COLO829 (cell line): ENCODE measurements at regions not wholly inside any gene's neighbourhood (a gene's known extent, or its start where the extent isn't known, plus 50 kb on each side); places are given as distances from the start of the nearest gene placed in this dataset.
"Not testable (repeated sequence)": the region's sequence is repeated elsewhere in the genome, so short reads cannot be mapped to it uniquely, and the experiment has no call there.

Experiments used
- DNase-seq: peaks from one replicate; pipeline ENCODE4 v3.0.0; 2012; ENCODE audit warnings: low spot score

DNA sequence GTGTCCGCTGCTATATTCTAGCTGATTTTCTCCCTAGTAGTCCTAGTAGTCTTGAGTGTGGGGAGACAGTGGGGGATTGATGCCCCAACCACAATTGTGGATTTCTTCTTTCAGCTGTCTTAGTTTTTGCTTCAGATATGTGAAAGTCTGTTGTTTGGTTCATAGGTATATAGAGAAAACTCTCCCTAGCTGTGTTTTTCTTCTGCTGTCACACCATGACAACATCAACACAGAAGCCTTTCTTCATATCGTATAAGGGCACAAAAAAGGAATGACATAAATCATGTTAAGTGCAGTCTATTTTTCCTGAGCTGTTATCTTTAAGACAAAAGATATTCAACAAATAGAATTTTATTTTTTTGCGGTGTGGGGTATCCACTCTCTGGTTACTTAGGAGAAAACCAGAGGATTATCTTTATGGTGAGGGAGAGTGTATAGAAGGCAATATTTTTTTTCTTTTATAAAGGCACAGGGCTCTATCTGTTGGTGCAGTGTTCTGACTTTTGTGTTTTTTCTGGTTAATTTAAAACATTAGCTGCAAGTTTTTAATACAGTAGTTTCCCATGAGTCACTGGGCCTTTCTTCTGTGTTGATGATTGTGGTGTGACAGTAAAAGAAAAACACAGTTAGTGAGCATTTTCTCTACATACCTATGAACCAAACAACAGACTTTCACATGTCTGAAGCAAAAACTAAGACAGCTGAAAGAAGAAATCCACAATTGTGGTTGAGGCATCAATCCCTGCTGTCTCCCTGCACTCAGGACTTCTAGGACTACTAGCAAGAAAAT is 139.3 kb upstream of the PLGLB2 start:
- DNase-seq = not testable (repeated sequence)

DNA sequence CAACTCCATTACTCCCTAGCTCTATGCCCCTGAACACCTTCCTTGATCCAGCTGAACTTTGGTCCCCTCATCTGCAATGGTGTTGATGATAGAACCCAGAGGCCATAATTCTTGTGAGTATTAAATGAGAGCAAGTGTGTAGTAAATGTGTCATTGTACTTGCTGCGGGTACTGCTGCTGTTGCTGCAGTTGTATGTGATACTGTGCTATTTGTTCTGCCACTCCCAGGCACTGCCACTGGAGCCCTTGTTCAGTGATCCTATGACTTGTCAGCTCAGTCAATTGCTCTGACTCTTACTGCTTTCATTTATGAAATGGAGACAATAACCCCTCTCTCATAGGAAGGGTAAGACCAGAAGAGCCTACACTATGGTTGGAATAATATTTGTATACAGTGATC is 136.9 kb upstream of the PLGLB2 start:
- DNase-seq = not testable (repeated sequence)

DNA sequence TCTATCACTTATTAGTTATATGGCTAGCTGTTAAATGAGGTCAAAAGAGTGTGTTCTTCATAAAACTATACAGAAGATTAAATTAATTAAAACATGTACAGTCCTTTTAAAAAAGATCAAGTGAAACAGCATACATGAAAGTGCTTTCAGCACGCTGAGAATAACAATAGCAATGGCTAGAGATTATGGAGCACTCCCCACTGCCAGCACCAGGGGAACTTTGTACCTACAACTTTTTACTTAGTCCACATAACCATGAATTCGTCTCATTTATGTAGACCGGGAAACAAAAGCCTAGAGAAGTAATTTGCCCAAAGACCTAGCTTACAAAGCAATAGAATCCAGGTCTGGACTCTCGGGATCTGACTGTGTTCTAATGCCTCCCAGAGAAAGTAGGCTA is 136.5 kb upstream of the PLGLB2 start:
- DNase-seq = not testable (repeated sequence)

DNA sequence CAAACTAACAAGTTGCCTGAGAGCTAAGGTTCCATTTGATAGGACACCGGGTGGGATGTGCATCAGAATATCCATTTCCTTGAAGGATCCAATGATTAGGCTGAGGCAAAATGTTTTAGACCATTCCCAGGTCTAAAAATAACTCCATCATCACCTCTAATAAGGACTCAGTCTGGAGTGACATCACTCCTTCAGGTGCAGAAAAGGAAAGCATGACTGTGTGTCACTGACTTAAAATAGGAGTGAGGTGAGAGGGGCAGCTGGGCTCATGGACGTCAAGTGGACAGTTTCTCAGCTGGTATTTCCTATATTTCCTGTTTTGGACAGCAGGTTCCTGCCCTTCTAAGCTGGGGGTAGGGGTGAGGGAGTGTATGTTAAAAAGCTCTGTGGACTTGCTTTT is 135.9 kb upstream of the PLGLB2 start:
- DNase-seq = not testable (repeated sequence)

DNA sequence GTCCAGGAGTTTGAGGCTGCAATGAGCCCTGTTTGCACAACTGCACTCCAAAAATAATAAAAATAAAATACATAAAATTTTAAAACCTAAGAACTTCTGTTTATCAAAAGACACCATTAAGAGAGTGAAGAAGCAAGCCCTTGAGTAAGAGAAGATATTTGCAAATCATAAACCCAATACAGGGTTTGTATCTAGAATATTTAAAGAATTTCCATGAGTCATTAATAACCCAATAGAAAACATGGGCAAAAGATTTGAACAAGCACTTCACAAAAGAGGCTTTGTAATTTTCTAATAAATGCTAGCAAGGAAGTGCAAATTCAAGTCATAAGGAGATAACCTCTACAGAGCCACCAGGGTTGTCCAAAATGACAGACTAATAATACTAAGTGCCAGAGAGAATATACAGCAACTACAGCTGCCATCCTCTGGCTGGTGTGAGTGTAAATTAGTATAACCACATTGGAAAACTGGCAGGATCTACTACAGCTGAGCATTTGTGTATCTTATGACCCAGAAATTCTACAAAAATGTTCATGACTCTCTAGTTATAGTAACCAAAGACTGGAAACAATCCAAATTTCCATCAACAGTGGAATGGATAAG is 133.0 kb upstream of the PLGLB2 start:
- not testable (repeated sequence) for DNase-seq

DNA sequence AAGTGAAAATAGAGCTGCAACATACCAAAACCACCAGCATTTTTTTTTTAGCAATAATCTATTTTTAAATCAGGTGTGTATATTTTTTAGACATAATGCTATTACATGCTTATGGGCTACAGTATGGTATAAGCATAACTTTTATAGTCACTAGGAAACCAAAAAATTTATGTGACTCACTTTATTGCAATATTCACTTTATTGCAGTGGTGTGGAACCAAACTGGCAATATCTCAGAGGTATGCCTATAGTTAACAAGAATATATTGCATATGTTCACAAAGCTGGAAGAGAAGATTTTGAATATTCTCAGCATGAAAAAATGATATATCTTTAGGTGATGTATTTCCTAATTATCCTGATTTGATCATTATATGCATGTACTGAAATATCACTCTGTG is 128.8 kb upstream of the PLGLB2 start:
- not testable (repeated sequence) for DNase-seq

DNA sequence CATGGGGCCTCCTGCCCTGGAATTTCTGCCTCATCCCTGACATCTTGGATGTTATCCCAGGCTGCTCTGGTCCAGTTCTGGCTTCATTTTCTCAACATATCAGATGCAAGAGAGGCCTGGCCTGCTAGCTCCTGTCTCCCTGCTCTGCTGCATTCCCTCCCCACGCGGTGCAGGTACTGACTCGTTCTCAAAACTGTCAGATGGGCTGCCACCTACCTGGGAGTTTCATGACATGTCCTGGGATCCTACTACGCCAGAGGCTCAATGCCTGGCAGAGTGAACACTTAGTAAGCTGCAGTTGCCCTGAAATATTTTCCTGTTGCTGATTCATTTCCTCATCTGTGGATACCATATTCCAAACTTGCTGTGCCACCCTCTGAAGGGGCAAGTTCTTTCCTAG is 126.7 kb upstream of the PLGLB2 start:
- DNase-seq = not testable (repeated sequence)

DNA sequence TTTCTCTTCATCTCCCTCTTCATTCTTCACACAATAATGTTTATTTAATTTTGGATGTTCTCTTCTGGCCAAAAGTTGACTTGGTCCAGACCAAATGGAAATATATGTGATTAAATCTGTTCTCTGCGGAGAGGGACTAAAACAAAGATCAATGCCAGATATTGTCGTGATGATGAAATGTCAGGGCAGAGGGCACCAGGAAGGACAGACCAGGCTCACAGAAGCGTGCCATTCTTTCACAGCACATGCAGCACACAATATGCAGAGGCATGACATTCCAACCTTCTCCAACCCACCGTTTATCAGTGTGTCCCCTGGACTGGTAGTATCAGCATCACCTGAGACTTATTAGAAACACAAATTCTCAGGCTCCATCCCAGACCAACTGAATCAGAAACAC is 125.2 kb upstream of the PLGLB2 start:
- not testable (repeated sequence) for DNase-seq

DNA sequence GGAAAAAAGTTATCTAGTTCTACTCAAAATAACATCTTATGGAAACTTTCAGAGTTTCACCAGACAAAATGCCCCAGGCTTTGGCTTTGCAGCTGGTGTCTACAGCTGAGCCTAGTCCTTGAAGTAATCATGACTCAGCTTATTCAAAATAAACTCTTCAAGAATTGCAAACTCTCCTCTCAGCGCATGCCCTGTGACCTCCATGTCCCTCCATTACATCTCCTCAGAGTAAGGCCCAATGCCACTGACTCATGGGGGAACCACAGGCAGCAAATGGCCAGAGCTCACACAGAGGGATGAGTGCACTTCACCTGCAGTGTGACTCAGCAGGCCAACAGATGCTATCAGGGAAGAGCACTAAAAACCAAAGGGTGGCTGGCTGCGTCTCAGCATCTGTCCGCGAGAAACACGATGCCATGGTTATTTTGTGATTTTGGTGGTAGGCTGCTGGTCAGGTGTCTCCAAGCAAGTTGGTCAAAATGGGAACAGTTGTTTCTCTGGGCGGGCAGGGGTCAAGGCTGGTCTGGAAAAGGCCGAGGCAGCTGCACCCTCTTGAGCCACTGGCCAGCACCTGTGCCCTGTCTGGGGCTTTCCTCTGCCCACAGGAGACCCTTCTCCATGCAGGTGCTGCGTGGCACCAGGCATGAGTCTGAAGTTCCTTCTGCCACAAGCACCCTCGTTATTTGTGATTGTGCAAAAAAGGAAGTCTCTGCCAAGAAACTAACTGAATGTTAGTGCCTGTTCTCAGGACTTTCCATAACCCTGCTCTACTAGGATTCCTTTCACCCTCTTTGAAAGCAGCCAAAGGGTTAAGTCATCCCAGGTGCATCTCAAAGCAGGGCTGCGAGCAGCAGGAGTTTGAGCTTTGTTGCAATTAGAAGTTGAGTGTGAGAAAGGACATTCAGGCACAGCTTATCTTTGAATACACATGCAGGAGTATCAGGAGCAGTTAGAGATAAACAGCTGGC is 118.1 kb upstream of the PLGLB2 start:
- not testable (repeated sequence) for DNase-seq

DNA sequence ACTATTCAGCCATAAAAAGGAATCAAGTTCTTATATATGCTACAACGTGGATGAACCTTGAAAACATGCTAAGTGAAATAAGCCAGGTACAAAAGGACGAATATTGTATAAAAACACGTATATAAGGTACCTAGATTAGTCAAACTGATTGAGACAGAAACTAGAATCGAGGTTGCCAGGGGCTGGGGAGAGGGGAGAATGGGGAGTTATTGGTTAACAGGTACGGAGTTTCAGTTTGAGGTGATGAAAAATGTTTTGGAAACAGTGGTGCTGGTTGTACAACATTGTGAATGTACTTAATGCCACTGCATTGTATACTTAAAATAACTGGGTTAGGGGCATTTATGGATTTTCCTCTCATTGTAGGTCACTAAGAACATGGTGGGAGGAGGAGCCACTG is 117.0 kb upstream of the PLGLB2 start:
- DNase-seq = not testable (repeated sequence)

DNA sequence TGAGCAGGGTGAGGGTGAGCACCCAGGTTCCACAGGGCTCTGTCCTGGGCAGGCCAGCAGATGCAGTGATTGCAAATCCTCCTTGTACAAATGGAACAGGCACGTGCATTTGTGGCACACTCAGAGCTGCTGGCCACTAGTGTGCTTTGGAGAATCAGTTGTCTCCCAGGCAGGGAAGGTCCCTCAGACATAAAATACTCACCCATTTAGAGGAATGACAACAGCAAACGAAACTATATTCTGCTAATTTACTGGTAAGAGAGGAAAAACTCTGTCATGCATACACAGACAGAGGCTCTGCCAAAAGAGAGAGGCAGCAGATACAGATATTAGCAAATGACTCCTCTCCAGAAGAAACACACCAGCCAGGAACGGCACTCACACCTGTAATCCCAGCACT is 116.5 kb upstream of the PLGLB2 start:
- DNase-seq = not testable (repeated sequence)

DNA sequence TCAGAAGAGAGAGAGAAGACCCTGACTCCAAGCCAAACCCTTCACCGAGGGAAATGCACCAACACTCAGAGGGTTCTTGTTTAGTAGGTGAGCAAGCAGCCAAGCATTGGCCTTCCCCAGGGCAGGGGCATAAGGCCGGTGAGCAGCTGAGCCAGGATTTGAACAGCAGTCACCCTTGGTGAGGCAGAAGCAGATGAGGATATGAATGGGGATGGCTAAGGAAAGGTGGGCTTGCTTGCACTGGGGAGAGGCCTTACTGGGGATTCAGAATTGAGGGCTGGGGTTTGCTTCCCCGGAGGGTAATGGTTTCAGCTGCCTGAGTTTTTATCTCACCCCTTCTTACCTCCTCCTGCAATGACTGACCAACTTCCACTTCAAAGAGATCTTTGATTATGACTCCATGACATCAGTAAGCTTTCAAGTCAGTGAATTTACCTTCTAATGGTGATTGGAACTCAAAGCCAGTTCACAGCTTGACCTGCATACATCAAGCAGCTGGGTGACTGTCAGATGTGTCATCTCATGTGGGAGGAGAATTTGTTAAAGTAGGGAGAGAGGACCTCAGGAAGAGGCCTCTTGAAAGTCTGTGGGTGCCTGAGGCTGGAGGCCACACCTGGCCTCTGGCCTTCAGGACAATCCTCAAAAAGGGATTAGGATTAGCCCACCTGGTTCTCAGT is 114.5 kb upstream of the PLGLB2 start:
- not testable (repeated sequence) for DNase-seq

DNA sequence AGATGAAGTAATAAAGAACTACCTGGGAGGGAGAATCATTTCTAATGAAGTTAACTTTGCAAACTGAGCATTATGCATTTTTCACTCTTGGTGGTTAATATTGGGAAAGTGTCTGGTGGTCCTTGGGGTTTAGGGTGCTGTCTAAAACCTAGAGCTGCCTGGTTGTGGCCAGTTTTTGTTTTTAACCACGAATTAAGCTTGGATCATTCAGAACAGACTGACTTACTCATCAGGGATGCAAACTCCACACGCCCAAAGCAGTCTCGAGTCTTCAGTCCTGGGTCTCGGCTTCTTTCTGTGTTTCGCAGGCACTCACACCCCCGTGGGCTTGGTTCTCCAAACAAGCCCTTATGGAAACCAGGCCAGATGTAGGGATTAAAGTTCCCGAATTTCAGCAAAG is 113.8 kb upstream of the PLGLB2 start:
- not testable (repeated sequence) for DNase-seq

DNA sequence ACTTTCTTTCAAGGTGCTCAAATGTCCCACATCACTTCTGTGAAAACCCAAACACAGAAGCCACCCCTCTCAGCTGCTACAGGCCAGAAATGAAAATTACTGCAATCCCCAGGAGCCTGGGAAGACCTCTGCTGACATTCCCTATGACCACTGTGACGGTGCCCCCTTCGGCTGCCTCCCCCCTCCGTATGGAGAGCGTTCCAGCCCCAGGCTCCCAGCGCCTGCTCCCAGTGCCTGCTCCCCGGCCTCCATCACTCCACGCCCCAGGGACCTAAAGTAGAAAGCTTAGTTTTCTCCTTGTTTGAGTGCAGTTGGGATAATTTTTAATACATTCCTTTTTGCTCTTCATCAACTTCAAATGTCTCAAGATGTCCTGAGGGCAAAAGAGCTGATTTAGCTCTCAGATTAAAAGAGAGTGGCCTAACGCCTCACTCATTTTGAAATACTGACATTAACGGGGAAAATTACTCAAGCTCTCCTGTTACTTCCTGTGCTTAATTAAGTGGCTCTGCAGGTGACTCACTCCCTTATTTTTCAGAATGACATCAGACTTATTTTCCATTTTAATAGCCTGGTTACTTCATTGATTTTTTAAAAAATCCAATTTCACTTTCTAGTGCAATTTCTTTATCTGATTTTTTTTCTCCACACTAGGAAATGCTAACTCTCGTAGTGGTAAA is 112.8 kb upstream of the PLGLB2 start:
- DNase-seq = not testable (repeated sequence)

DNA sequence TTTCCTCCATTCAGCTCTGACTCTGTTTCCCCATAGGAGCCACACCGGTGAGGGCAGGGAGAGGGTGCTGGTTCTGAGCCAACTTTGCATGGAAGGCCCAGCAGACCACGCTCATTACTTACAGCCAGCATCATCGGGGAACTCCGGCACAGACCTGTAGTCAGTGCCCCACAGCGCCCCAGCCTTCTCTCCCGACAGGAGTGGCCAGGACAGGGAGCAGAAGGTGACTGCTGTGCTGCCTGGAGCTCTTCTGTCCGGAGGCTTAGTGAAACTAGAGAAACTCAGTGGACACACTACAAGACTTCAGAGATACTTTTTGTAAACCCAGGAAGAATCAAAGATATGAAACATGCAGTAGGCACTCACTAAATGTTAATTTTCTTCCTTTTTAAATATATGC is 111.6 kb upstream of the PLGLB2 start:
- not testable (repeated sequence) for DNase-seq

DNA sequence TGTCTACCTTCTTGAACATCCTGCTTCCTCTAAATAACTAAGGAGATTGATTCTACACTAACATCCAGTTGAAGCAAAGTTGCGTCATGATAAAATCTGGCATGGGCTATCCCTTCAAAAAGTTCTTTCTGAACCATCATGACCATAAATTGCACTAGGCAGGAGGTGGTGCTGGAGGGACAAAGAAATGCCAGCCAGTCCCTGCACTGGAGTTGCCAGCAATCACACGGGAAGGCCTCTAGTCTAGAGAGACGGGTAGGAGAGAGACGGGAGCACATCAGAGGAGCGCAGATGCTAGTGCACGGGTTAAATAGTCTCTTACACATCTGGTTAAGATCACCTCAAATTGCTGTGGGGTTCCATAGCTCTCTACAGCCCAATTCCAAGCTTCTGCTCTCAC is 111.2 kb upstream of the PLGLB2 start:
- DNase-seq = not testable (repeated sequence)

DNA sequence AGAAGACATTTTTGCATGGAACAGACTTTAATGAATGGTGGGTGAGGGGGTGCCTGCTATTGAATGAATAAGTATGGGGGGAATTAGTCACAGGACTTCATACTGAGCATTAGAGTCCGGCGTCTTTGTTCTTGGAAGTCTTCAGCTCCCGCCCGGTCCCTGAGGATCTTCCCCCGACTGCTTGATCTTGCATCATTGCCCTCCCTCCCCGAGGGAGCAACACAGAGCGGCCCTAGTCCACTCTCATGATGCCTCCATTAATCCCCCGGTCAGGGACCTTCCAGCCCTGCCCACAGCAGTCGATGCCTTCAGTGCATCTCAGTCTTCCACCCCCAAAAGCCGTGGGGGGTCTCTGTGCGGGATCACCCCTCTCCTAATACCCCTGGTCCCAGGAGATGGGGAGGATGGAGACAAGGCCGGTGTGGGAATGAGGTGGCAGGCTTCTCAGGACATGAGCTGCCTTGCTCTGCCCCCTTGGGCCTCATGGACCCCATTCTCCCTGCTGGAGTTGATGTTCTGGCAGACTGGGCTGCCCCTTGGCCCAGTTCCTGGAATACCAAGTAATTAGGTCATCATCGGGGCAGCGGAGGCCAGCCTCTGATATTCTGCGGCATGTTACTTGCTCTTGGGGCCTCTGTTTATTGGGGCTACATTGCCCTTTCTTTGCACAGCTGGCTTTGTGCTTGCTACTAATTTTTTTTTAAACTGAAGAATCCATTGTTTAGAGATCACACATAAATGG is 110.5 kb upstream of the PLGLB2 start:
- DNase-seq = not testable (repeated sequence)

DNA sequence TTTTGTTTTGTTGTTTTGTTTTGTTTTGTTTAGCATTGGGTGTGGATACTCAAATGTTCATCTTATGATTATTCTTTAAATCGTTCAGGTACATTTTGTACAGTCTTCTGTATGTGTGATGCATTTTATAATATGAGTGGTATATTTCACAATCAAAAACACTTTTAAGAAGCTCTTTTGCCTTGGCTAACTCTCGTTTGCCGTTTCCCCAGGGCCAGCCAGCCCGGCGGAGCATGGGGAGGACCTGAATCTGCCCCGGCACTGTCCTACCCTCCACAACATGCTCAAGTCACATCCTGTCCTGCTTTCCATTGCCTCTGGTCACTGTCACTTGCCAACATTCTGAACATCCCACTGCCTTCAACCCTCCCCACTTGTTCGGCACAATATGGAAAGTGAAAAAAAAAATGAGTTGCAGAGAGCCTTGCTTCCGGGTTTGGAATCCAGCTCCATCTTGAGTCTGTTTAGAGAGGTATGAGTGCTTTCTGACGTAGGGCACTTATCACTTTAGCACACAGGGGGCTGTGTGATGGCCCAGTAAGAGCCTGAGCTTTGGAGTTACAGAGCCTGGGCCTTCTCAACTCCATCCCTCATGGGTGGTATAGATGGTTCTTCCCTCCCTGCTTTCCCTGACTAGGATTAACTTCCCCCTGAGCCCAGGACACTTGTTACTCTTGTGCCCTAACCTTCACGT is 109.6 kb upstream of the PLGLB2 start:
- not testable (repeated sequence) for DNase-seq

DNA sequence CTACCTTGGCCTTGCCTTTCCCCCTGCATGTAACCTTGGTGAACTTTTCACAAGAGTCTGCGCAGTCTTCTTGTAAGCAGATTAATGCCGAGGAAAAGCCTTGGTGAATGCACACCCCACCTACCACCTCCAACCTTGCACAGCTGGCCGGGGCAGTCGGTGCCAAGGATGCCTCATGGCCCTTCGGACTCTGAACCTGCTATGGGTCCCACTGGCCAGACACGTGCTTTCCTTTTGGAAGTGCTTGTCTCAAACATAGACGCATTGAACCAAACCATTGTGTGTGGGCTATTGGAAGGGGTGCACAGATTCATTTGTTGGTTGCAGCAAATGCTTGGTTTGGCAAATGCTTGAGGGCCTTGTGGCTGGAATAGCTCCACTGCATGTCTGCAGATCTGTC is 109.0 kb upstream of the PLGLB2 start:
- DNase-seq = not testable (repeated sequence)
